Activated effector memory CD4-positive, alpha-beta T cell treated with Interleukin-2 at 50 U/mL for 16 hours (primary cell): ENCODE measurements at regions not wholly inside any gene's neighbourhood (a gene's known extent, or its start where the extent isn't known, plus 50 kb on each side); places are given as distances from the start of the nearest gene placed in this dataset.
"Not testable (repeated sequence)": the region's sequence is repeated elsewhere in the genome, so short reads cannot be mapped to it uniquely, and the experiment has no call there.

Experiments used
- DNase-seq: peaks from one replicate; pipeline ENCODE4 v3.0.0-alpha.2; 2020

DNA sequence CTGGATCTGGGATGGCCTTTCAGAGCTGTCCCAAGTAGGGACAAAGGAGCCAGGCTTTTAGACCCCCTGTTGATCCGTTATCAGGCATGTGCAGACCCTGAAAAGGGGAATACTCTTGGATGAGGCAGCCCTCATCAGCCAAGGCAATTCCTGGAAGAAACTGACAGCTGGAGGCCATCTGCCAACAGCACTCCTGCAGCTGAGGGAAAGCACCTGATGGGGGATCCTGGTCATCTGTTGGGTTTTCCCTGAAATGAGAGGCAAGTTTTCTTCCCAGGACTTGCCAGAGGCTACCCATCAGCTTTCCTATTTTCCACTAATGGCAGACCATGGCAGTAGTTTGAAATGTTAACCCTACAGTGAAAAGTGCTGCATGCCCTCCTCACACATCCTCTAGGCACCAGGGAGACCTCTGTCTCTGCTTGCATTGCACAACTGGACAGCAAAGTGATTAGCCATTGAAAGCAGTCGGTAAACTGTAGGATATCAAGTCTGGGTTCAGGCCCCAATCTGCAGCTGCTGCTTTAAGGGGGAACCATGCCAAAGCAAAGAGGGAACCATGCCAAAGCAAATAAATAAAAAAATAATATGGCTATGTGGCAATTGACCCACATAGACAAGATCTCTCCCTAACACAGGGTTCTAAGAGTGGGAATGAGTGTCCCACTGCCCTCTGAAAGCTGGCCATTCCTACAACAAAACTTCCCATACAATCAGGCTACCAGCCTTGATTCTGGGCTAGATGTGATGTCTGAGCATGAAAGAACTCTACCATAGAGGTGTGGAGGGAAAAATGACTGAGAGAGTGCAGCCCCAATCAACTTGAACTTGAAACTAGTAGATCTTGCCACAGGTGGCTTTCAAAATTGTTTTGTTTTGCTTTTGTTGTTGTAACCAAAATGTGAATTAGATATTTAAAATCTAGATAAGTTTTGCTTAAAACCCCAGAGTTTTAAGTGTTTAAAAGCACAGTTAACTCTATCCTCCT, 232.0 kb upstream of the STT3B start:
- no peak for DNase-seq

DNA sequence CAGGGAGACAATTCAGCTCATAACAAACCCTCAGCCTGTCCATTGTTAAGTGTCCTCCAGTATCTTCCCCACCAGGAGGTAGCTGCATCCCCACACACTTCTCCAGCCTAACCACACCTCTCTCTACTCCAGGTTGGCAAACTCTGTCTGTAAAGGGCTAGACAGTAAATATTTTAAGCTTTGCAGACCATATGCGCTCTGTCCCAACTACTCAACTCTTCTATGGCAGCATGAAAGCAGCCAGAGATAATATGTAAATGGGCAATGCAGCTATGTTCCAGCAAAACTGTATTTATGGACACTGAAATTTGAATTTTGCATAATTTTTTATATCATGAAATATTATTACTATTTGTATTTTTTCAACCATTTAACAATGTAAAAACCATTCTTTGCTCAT, 230.4 kb upstream of the STT3B start:
- DNase-seq, result no peak

DNA sequence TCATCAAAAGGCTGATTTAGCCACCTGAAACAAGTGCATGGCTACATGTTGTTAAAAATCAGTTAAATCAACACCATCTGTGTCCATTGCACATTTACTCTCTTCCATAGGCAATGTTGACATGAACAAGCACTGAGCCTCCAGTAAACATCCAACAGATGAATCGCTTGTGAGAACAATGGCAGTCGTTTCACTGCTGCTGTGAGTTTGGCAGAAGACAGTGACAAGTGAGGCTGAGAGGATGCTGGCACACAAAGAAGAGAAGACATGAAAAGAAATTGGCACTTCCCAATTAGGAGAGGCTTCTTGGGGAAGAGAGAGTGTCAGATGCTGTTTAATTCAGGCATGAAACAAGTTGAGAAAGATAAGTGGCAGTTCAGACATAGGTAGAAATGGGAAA, 227.4 kb upstream of the STT3B start:
- no peak for DNase-seq

DNA sequence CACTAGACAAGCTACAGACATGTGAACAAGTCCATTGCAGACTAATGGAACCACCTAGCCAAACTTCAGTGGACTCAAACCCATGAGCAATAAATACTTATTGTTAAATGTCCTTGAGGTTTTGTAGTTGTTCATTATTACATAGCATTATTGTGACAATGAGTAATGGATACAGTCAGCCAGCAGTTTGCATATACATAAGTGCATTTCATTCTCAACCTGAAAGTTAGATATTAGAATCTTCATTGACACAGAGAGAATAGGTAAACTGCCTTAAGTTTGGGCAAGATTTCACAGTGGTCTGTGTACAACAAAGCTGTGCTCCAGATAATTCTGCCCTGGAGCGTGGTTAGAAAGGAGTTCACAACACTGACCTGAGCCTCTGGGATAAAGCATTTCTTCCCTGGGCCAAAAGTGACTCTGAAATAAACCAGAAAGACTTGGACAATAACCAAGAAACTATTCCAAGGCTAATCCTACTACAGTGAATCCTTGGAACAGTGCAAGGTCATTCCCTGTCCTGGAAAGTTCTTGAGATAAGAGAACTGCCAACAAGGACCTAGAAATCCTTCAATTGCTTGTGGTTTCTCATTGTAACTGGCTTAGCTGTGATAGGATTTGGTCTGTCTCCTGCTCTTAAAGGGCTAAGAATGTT, 225.5 kb upstream of the STT3B start:
- no peak for DNase-seq

DNA sequence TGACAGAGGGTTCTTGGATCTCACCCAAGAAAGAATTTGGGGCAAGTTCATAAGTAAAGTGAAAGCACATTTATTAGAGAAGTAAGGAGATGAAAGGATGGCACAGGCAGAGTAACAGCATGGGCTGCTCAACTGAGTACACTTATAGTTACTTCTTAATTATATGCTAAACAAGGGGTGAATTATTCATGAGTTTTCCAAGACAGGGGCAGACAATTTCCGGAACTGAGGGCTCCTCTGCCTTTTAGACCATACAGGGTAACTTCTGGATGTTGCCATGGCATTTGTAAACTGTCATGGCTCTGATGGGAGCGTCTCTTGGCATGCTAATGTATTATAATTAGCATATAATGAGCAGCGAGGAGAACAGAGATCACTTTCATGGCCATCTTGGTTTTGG, 221.2 kb upstream of the STT3B start:
- no peak for DNase-seq

DNA sequence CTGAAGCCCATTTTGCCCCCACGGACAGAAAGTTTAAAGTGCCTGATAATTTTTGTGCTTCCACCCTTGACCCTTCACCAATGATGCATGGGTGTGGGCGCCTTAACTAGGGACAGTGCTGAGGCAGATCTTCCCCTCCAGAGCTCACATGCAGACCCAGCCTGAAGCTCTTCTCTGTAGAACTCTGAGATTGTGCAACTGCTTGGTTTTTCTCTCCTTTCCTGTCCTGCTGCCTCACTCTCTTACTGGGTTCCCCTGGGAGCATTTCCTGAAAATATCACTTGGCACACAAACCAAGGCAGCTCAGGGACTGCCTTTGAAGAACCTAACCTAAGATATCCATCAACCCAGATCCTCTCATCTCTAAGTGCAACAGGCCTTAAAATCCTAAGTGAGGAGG, 220.3 kb upstream of the STT3B start:
- no peak for DNase-seq

DNA sequence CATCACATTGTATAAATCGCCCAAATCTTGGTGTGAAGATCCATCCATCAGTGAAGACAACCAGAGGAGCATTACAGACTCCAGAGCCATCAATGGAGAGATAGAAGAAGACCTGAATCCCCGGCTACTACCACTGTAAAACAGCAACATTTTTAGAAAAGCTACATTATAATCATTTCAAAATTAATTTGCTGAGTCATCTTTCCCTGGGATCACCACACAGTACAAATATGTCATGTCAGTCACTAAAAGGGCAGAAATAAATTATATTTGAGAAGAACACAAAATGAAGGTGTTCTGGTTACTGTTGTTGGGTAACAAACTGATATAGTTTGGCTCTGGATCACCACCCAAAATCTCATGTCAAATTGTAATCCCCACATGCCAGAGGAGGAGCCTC, 218.5 kb upstream of the STT3B start:
- no peak for DNase-seq

DNA sequence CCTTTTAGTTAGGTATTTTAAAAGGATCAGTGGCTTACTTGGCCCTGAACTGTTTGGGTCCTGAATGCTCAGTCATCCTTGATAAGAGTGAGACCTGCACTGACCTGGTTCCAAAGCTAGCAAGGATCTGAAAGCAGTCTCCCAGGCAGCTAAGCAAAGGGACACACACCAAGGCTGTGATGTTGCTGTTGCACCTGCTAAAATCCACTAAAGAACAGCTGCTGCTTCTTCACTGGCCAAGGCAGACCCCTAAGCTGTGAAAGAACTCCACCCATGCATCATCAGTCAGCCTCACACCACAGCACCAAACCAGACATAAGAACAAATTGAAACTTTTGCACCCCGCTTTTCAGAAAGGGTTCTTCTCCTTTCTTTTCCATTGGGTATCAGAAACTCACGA, 213.4 kb upstream of the STT3B start:
- no peak for DNase-seq

DNA sequence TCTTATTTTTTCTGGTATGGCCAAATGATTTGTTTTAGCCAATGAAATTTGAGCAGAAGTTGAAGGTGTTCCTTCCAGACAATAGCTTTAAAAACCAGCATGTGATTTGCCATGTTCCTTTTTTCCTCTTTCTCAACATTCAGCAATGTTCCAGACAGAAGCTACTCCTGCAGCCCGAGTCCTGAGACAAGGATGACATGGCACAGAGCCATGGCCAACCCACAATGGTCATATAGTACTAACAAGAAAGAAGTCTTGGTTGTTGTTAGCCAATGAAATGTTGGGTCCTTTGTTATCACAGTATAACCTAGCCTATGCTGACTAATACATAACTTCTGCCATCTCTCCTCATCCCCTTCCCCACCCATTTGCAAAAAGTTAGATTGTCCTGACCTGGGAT, 211.1 kb upstream of the STT3B start:
- no peak for DNase-seq

DNA sequence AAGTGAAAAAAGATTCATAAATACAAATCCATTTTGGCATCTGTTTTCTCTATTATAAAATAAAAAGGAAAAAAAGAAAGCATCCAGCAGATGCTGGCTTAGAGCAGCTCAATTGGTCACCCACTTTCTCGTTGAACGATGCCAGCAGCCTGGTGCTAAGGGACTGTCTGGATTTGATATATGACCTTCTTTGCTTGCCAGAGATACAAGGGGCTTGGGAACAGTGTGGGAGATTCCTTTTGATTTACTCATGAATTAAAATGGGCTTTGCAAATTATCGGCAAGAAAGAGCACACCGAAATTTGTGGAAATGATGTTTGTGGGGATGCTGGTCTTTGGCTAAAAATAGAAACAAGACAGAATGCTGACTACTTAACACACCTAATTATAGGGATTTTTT, 210.3 kb upstream of the STT3B start:
- DNase-seq, result no peak

DNA sequence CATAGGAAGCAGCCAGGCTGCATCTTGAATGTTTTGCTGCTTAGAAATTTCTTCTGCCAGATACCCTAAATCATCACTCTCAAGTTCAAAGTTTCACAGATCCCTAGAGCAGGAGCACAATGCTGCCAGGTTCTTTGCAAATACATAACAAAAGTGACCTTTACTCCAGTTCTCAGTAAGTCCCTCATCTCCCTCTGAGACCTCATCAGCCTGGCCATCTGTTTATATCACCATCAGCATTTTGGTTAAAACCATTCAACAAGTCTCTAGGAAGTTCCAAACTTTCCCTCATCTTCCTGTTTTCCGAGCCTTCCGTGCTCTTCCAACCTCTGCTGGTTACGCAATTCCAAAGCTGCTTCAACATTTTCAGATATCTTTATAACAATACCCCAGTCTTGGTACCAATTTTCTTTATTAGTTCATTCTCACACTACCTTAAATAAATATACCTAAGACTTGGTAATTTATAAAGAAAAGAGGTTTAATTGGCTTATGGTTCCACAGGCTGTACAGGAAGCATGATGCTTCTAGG, 204.8 kb upstream of the STT3B start:
- DNase-seq, result not testable (repeated sequence)

DNA sequence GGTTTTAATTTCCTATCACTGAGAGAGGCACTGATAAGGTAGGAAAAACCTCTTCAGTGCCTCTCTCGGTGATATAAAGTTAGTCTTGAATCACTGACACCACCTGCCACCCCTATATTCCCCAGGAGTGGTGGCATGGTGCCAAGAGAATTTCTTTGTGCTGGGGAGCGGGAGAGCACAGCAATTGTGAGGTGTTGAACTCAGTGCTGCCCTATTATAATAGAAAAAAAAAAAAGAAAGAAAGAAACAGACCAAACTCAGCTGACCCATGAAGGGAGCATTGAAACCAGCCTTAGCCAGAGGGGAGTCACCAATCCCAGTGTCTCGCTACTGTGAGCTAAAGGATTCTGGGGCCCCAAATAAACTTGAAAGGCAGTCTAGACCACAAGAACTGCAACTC, 201.4 kb upstream of the STT3B start:
- DNase-seq, result no peak

DNA sequence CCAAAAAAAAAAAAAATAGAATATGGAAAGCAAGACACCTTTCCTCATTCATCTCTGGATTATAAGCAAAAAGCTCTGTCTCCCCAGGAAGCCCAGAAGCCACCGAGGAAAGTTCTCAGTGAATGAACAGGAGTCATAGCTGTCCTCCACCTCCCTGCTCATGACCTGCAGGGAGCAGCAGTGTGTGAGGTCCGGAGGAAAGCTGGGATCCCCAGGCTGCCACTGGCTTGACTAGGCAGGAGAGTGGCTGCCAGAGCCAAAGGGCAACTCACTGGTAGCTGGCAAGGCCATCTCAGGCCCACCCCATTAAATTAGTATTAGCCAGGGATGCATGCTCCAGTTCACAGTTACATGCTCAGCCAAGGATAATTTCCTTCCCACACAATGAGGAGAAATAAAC, 191.6 kb upstream of the STT3B start:
- DNase-seq, result no peak

DNA sequence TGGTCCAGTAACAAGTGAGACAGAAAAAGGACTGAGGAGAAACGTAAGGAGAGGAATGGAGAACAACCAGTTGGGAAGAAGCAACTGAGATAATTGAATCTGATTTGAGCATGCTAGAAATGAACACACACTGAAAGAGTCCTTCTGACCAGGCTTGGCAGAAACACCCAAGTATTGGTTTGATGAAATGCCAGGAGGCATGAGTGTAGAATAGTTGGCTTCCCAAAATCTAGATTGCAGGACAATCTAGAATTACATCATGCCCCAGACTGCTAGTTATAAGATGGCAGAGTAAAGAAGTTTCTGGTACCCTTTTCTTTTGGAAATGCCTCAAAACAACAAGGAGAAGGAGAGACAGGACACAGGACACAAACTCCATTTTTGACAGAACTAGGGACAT, 189.7 kb upstream of the STT3B start:
- DNase-seq, result no peak

DNA sequence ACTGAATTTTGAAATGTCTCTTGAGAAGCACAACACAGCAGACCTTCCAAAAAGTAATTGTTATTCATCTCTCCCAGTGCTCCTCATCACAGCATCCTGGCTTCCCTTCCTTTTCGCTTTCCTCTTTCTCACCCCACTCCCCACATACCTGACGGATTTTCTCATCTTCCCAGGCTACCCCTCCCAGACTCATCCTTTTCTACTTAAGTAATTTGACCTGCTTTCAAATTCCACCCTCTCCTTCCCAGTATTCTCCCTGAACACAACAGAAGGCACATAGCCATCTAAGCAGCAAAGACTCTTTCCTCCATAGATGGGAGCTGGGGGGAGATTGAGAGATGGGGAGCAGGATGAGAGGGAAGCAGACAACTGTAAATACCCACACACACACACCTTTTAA, 187.1 kb upstream of the STT3B start:
- DNase-seq, result no peak

DNA sequence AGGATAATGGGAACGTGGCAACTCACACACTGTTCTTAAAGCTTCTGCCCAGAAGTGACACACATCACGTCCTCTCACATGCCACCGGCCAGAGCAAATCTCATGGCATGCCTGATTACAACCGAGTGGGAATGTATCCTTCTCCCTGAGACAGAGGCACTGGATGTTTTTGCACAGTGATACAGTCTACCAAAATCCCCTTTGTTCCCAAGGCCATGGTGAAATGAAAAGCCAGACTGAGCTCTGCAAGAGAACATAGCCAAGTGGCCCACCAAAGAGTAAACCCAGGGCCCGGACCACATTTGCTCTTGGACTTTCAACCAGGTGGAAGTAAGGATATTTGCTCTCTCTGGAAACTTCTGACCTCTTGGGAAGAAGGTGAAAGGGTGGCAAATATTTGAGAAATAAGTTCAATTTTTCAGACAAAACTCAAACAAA, 186.2 kb upstream of the STT3B start:
- DNase-seq, result no peak

DNA sequence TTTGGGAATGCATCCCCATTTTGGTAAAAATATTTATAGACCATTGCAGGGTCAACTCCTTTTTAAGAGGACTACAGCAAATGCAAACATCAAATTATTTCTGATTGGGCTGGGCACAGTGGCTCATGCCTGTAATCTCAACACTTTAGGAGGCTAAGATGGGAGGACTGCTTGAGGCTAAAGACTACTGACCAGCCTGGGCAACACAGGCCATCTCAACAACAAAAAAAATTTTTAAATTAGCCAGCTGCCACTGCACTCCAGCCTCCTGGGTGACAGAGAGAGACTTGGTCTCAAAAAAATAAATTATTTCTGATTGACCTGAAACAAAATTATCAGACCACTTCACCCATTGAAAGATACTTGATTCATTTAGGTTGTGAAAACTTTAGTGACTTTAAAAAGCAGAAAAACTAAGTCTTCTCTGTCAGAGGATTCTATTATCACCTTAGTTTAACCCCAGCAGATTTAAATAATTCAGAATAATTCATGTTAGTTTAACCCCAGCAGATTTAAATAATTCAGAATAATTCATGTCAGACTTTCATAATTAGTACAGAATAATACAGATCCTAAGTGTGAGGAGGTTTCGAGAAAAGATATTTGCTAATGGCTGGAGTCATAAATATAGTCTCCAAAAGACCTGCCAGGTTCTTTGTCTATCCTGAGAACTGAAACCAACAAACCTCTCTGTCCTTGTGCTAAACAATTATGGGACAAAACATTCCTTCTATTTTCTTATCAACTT, 183.6 kb upstream of the STT3B start:
- DNase-seq, result no peak

DNA sequence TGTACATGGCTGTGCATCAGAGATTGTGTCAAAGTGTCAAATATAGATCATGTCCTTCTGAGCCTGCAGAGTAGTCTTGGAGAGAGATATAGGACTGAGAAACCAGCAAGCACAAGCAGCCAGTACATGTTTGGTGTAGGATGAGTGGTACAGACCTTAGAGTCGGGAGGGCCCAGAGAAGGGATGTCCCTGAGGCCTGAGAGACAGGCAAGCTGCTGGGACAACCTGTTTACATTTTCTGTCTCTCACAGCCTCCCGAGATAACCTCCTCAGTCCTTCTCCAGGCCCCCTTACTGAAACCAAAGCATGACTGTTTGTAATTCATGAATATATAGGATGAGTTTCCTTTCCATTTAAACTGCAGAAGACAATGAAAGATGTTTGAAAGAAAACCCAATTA, 182.4 kb upstream of the STT3B start:
- no peak for DNase-seq

DNA sequence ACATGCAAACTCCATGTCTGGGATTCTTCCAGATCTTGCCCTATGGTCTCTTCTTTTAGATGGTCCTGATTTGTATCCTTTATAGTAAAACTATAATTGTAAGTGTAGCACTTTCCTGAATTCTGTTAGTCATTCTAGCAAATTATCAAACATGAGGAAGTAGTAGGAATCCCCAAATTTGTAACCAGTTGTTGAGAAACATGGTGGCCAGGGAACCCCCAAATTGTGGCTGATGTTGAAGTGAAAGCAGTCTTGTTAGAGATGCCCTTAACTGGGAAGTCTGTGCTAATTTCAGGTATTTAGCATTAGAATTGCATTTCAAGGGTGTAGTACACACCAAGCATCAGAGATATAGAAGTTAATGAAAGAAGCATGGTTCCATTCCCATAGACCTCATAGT, 180.4 kb upstream of the STT3B start:
- DNase-seq, result no peak

DNA sequence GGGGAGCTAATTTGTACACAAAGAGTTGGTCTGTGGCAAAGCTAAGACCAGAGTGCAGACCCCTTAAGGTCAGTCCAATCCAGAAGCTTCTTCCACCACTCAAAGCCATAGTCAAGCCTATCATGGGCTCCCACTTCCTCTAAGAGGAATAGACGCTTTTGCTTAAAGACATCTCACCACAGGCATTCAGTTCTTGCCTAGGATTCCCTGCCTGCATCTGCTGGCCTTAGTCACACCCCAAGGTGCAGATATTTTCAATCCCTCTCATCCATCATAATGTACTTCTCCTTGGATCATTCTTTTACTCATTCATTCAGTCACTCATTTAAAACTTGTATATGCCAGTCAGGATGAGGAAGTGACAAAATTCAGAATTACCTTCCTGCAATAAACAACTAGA, 179.6 kb upstream of the STT3B start:
- DNase-seq, result no peak

DNA sequence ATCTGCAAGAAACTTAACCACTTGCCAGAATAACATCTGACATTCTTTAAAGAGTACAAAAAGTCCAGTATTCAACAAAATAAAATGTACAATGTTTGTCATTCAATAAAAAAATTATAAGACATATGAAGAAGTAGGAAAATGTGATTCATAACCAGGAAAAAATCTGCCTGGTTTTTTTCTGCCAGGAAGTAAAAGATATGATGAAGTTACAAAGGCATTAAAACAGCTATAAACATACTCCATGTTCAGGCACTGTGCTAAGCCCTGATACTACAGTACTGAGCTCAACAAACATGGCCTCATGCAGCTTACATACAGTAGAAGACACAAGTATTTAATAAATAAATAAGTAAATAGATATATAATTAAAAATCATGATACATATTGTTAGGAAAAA, 178.4 kb upstream of the STT3B start:
- DNase-seq, result no peak

DNA sequence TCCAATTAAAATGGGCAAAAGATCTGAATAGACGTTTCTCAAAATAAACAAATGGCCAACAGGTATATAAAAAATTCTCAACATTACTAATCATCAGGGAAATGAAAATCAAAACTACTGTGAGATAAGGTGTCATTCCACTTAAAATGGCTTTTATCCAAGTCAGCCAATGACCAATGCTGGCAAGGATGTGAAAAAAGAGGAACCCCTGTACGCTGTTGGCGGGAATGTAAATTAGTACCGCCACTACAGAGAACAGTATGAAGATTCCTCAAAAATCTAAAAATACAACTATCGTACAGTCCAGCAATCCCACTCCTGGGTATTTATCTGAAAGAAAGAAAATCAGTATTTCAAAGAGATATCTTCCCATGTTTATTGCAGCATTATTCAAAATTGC, 176.9 kb upstream of the STT3B start:
- DNase-seq, result no peak

DNA sequence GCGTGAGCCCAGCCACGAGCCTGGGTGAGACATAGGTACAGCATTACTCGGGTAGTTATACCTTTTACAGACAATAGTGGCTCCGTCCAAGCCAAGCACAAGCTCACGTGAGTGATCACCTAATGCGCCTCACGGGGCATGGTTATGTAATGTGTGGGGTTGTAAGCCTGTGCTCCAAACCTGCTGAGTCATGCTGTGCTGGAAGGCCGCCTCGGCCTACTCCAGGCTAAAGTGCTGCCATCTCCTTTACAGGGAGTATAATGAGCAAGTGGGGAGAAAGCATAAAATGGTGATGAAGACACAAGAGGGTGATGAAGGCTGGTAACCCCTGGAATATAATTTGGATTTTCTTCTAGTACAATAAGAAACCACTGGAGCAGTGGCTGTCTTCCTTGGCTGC, 175.8 kb upstream of the STT3B start:
- no peak for DNase-seq

DNA sequence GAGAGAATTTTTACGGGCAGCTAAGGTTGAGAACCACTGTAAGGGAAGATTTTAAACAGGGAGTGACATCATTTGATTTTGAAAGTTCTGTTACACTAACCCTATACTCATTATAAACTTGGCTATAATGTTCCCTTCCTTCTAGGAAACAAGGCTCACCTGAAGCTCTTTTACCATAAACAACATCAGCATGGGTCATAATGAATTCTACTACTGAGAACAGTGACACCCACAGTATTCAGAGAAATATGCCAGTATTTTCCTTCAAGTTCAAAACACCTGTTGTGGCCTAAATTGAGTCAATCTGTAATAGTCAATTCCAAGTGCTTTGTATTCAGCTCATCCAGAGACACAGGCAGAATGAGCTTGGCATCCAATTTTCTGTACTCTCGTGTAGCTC, 175.3 kb upstream of the STT3B start:
- DNase-seq, result no peak
